ENCODE measurements at regions not wholly inside any gene's neighbourhood (a gene's known extent, or its start where the extent isn't known, plus 50 kb on each side); places are given as distances from the start of the nearest gene placed in this dataset.

- ATAC-seq (no peak), DNase-seq (no peak)
- Histone ChIP-seq H3K4me3 (ENCODE audit: low read length) (no peak overlapping the region), H3K27me3 (ENCODE audit: control insufficient read depth, insufficient read depth) (no peaks in the 10 kb centered on the region), H3K4me1 (ENCODE audit: control insufficient read depth, insufficient read depth, low read length) (no peaks in the 10 kb centered on the region), H3K9me3 (ENCODE audit: control insufficient read depth, low read length) (no peaks in the 10 kb centered on the region), H3K27ac (ENCODE audit: low read length) (no peak overlapping the region)
- 93% methylated on average over 2 of the region's 2 CpGs for WGBS
- intact Hi-C loops (cut with DNase I) = no loop called here
These were observed 71.1 kb upstream of the GULP1 start for GRCh38 chr2:188220535-188220934.

GRCh38 chr2:188227713-188228112 lies 64.0 kb upstream of the GULP1 start:
- Histone ChIP-seq H3K4me3 (ENCODE audit: low read length) (no peak overlapping the region), H3K9me3 (ENCODE audit: control insufficient read depth, low read length) (no peaks in the 10 kb centered on the region), H3K4me1 (ENCODE audit: control insufficient read depth, insufficient read depth, low read length) (no peaks in the 10 kb centered on the region), H3K27me3 (ENCODE audit: control insufficient read depth, insufficient read depth) (no peaks in the 10 kb centered on the region), H3K27ac (ENCODE audit: low read length) (no peak overlapping the region)
- ATAC-seq = no peak
- WGBS = 91% methylated on average over 8 of the region's 8 CpGs
- DNase-seq = no peak
- intact Hi-C loops (cut with DNase I) = no loop called here

GRCh38 chr2:188235364-188235763 lies 56.3 kb upstream of the GULP1 start:
- ATAC-seq = no peak
- WGBS = 89% methylated on average over 5 of the region's 5 CpGs

GRCh38 chr2:188238386-188238785 lies 53.3 kb upstream of the GULP1 start:
- intact Hi-C loops (cut with DNase I) = no loop called here
- H3K9me3 ChIP-seq (ENCODE audit: control insufficient read depth, low read length) = no peaks in the 10 kb centered on the region
- H3K27ac ChIP-seq (ENCODE audit: low read length) = no peak overlapping the region
- DNase-seq (no peak), ATAC-seq (no peak)
- H3K27me3 ChIP-seq (ENCODE audit: control insufficient read depth, insufficient read depth) = no peaks in the 10 kb centered on the region
- no peak overlapping the region for H3K4me3 ChIP-seq (ENCODE audit: low read length)
- 87% methylated on average over 1 of the region's 1 CpG for WGBS
- no peaks in the 10 kb centered on the region for H3K4me1 ChIP-seq (ENCODE audit: control insufficient read depth, insufficient read depth, low read length)

More at GRCh38 chr2:188235364-188235763, 56.3 kb upstream of the GULP1 start:
- Histone ChIP-seq H3K27ac (ENCODE audit: low read length) (no peak overlapping the region), H3K27me3 (ENCODE audit: control insufficient read depth, insufficient read depth) (no peaks in the 10 kb centered on the region), H3K4me3 (ENCODE audit: low read length) (no peak overlapping the region), H3K4me1 (ENCODE audit: control insufficient read depth, insufficient read depth, low read length) (no peaks in the 10 kb centered on the region), H3K9me3 (ENCODE audit: control insufficient read depth, low read length) (no peaks in the 10 kb centered on the region)
- no peak for DNase-seq
- intact Hi-C loops (cut with DNase I) = no loop called here

Data from right cardiac atrium (tissue), 5 donors.